ENCODE measurements at regions not wholly inside any gene's neighbourhood (a gene's known extent, or its start where the extent isn't known, plus 50 kb on each side); places are given as distances from the start of the nearest gene placed in this dataset.
"Not testable (repeated sequence)": the region's sequence is repeated elsewhere in the genome, so short reads cannot be mapped to it uniquely, and the experiment has no call there.

DNA sequence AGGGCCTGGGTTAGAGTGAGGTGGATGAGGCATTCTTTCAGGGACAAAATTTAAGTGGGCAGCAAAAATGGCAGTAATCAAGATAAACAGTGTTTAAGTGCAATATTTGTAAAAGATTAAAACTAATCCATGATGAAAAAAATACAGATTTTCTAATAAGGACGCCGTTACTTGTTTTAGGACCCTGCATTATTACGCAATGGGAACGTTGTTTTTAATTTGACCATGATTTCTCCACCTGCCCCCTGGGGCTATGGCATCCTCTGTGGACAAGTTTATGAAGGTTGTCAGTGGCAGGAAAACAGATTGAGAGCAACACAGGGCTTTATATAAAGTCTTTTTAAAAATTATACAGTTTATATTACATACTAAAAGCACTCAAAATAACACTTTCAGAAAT is 380.6 kb upstream of the PHF14 start:
- DNase-seq (ENCODE audit: low spot score): no peak

DNA sequence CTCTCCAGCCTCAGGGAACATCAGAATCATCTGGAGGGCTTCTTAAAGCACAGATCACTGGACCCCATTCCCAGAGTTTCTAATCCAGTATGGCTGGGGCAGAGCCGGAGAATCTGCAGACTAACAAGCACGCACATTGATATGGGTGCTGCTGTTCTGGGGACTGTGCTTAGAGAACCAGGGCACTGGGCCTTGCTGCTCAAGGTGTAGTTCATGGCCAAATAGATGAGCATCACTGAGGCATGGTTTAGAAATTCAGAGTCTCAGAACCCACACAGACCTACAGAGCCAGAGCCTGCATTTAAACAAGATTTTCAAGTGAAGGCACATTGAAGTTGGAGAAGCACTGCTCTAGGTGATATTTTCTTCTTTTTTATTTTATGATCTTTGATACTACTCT is 376.8 kb upstream of the PHF14 start:
- DNase-seq (ENCODE audit: low spot score): no peak

DNA sequence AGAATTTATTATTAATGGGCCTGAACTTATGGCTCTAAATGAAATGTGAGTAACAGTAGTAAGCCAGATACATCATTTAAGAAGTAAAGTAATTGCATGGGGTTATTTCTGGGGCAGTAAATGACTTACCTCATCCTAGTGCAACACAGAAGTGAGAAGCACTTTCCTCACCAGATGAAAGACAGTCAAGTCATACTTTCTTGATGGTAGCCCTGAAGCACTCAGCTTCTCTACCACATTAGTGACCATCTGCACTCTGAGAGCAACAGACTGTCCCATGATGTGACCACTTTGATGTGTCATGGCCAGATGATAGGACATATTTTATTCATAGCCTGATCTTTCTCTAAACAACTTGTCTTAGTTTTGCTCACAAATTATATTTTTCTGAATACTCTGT is 369.5 kb upstream of the PHF14 start:
- DNase-seq (ENCODE audit: low spot score): no peak

DNA sequence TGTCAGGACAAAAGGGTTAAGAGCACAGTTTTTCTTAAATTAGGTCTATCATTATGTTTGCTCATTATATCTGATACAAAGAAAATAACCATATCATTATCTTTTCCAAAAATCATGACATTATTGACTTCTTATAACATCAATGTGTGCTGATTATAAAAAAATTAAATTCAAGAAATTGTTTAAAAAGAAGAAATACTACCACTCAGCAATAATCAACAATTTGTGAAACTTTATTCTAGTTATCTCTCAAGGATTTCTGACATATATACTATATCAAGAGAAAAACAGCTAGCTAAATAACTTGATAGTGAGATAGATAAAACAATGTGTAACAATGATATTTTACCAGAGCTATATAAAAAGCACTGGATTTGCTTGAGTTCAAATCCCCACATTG is 360.7 kb upstream of the PHF14 start:
- DNase-seq (ENCODE audit: low spot score): no peak

DNA sequence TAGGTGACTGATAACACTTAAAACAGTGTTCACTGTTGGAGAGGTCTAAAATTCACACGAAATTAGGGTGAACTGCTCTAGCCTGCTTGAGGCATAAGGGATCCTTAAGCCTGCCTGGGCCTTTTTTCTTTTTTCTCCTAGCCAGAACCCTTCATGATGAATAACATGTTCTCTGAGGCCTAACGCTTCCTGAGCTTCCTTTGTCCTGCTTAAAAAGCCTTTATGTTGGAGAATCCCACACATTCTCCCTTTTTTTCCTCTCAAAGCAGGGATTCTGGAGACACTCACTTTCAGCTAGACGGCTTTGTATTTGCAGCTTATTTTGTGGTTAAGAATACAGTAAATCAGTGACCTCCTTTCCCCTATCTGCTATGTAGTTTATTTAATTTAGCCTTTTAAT is 354.7 kb upstream of the PHF14 start:
- no peak for DNase-seq (ENCODE audit: low spot score)

DNA sequence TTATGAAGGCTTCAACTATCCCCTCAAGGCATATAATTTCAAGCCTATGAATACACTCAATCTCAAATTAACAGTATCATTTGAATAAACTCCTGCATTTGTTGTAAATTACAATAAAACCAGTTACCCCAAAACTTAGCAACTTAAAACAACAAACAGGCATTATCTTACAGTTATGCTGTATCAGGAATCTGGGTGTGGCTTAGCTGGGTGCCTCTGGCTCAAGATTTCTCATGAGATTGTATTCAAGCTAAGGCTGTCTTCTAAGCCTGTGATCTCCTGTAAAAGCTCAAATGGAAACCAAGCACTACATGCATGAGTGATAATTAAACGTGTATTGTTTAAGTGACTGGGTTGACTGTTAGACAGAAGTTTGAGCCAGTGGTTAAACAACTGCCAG is 341.0 kb upstream of the PHF14 start:
- no peak for DNase-seq (ENCODE audit: low spot score)

DNA sequence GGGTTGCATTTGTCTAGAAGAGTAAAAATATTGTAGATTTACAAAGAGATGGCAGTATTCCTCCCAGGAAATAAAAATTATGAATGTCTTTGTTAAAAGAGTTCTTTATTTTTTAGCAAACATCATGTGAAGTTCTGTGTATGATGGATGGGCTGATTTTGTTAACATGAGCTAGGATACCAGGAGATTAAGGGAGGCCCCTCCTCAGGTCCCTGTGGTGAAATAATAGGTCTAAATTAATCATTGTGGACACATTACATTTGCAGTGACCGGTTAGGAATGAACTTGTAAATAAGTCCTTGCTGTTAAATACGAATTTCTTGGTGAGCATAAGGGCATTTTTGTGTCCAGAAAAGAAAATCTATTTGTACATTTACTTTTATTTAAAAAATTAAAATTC is 339.4 kb upstream of the PHF14 start:
- DNase-seq (ENCODE audit: low spot score): no peak

DNA sequence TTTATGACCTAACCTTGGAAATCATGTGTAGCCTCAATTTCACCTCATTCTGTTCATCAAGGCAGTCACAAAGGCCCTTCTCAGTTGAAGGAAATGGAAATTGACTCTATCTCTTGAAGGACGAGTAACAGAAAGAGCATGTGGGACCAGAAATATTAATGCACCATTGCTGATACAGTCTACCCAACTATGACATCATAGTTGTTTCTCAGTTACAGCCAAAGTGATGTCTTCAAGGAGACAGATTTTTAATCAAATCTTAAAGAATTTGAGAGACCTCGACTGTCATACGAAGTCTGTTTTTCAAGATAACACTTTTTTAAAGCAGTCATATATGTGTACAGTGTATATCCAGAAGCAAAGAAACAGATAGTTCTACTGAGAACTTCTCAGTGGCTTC is 335.7 kb upstream of the PHF14 start:
- no peak for DNase-seq (ENCODE audit: low spot score)

DNA sequence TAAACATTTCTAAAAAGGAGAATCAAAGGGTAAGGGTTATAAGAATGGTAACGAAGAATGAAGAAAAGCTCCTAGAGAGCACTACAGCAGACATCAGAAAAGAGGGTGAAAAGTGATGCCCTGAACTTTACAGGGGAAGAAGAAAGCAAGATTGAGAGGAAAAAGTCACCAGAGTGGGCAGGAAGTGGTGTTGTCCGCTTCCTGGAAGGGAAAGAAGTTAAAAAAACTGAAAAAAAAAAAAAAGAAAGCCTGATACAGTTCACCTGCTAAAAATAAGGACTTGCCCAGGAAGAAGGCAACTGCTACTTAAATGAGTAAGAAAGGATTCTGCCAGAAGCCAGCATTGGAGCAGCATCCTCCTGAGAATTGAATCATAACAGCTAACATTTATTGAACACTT is 330.1 kb upstream of the PHF14 start:
- DNase-seq (ENCODE audit: low spot score): no peak

DNA sequence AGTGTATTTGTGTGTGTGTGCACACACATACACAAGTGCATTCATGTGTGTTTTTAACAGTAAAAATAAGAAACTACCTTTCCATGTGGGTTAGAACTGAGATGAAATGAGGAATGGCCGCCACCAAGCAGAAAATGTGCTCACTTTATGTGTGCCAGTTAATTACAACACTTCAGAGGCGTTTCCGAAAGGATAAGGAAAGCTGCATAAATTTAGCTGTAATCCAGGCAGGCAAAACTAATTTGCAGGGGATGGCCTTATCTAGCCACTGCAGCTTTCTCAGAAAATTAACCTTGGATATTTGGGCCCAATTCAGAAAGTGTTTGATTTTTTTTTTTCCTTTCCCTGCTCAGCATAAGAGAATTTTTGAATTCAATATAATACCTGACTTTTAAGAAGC is 328.8 kb upstream of the PHF14 start:
- no peak for DNase-seq (ENCODE audit: low spot score)

DNA sequence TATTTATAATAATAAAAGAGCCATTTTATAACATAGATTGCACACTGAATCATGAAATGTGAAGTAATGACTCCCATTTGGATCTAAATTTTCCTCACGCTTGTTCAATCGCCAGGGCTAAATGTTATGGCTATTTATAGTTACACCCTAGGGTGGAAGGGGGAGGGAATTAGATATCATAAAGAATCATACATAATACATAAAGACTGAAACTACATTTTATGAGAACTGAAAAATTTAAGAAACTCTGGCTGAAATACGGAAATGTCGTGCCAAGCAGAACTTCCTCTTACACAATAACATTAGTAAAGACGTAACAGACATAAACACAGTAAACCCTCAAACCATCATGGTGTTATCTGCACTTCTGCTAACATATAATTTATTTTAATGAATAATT is 327.5 kb upstream of the PHF14 start:
- no peak for DNase-seq (ENCODE audit: low spot score)

DNA sequence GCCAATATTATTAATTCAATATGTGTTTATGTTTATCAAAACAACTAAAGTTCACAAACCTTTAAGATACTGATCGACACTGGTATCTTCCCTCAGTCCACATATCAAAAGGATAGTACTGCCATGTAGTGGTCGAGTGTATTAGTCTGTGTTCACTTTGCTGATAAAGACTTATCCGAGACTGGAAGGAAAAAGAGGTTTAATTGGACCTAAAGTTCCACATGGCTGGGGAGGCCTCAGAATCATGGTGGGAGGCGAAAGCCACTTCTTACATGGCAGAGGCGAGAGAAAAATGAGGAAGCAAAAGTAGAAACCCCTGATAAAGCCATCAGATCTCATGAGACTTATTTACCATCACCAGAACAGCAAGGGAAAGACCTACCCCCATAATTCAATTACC is 325.4 kb upstream of the PHF14 start:
- no peak for DNase-seq (ENCODE audit: low spot score)

DNA sequence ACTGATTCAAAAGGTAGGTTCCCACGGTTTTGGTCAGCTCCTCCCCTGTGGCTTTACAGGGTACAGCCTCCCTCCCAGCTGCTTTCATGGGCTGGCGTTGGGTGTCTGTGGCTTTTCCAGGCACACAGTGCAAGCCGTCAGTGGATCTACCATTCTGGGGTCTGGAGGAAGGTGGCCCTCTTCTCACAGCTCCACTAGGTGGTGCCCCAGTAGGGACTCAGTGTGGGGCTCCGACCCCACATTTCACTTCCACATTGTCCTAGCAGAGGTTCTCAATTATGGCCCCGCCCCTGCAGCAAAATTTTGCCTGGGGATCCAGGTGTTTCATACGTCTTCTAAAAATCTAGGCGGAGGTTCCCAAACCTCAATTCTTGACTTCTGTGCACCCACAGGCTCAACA is 324.6 kb upstream of the PHF14 start:
- not testable (repeated sequence) for DNase-seq (ENCODE audit: low spot score)

DNA sequence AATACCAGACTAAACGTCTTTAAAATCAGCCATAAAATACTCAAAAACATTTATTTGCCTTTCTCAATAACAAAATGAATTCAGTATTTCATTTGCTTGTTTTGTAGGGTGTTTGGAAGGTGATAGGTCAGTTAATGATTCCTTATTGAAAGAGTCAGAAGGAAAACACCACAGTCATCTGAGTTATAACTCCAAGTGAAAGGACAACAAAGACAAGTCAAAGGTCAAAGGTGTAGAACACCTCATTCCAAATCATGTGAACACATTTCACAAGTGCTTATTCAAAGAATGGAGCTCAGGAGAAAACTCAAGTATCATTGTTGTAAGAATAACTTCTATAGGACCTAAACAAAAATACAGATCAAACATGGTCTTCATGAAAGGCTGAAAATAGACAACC is 318.6 kb upstream of the PHF14 start:
- DNase-seq (ENCODE audit: low spot score): no peak

DNA sequence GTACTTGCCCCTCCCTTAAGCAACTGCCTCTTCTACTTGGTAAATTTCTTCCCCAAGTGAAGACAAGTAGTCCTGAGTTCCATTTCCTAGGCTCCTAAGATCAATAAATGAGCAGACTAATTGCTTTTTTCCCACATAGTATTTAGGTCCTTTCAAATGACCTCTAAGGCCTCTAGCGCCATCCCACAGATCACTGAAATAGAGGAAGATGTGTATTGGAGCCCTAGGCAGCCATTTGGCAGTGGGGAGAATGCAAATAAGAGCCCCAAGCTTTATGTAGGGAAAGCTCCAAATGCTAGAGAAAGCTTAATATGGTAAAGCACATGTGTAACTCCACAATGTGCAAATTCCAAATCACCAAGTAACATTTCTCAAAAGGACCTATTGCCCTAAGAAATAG is 316.5 kb upstream of the PHF14 start:
- DNase-seq (ENCODE audit: low spot score): no peak

DNA sequence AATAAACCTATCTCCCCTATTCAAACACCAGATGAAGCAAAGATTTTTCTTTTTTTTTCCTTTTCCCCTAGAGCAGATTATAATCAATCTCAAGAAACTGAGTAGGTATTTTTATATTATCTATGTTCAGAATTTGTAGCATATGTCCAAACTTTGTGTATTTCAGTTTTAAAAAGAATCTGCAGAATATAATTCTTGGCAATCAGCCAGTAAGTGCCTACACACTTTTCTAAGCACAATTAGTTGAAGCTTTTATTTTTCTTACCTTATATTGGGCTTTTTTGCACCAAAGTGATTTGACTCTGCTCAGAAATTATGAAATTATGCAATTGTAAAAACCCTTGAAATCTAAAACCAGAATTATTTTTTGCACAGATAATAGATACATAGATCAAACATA is 315.8 kb upstream of the PHF14 start:
- DNase-seq (ENCODE audit: low spot score): no peak

DNA sequence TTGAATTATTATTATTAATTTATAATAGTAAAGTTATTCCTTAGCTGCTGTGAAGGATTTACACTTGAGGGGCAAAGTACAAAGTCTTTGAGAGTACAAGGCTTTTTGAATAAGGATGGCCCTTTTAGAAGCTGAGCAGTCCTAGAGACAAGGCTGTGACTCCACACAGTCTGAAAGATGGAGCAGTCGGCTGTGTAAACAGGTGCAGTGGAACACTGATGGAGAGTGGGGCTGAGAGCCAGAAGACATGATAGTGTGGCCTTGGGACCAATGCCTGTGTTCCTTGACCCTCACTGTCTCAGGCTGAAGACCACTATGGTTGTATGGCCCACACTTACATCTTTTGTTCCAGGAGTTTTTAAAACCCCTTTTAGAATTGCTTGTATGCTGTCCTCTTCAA is 311.2 kb upstream of the PHF14 start:
- DNase-seq (ENCODE audit: low spot score): no peak

DNA sequence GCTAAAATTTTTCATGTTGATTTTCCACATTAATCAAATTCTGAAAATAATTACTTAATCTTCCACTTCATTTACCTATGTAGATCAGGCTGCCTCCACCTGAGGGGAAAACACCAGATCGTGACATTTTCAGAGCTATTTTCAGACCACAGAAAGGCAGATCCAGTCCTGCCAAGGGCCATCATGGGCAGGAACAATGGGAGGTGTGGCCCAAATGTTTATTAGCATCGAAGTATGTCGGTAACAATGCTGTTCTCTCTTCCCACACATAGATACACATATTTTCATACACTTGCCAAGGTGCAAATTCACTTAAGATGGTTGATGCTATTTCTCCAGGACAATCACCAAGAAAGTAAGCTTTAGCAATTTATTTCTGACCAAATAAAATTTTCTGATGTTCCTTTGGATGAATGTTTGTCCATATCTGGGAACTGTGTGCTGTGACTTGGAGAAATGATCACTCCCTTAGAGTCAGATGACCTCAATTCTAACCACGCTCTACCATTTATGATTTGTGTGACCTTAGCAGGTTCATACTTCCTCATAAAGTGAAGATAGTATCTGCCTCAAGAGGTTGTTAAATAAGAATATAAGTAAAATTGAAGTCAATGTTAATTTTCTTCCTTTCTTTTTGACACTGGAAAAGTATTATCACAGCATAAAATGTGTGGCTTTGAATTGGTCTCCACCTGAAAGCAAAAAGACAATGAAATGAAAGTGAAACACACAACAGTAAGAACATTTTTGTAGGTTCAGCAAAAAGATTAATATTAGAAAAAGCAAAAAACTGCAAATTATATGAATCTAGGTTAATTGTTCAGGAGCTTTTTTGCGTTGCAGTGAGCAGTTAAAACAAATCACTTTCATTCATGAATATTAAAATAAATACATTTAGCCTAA is 310.4 kb upstream of the PHF14 start:
- DNase-seq (ENCODE audit: low spot score): no peak

DNA sequence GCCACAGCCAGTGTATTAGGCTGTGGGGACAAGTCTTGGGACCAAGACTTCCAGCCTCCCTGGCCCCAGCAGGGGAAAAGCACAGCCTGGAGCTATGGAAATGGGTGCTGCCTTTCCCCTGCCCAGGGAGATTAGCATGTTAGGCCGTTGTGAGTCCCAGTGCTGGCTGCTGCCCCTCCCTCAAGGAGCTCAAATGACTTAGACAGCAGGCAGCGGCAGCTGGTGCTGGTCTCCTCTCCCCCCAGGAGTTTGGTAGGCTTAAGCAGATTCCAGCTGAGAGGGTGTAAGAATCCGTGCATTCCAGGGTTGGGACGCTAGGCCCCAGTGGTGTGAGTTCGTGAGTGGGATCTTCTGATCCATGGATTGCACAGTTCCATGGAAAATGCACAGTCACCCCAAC is 301.5 kb upstream of the PHF14 start:
- no peak for DNase-seq (ENCODE audit: low spot score)

DNA sequence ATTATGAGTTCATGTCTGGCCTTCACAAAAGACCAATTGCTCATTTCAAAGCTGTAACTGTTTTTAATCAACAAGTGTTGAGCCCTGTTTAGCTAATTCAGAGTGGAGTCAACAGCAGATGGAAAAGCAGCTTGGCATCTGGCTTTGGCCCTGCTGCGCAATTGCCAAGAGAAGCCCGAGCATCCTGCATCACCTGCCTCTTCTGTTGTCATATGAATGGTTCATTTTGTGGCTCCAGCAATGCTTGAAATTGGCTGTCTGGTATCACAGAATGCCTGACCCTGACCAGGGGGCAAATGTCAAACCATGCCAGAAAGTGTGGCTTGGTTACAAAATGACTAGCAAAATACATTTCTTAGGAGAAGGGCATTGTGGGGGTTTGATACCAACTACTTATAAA is 296.5 kb upstream of the PHF14 start:
- DNase-seq (ENCODE audit: low spot score): no peak

DNA sequence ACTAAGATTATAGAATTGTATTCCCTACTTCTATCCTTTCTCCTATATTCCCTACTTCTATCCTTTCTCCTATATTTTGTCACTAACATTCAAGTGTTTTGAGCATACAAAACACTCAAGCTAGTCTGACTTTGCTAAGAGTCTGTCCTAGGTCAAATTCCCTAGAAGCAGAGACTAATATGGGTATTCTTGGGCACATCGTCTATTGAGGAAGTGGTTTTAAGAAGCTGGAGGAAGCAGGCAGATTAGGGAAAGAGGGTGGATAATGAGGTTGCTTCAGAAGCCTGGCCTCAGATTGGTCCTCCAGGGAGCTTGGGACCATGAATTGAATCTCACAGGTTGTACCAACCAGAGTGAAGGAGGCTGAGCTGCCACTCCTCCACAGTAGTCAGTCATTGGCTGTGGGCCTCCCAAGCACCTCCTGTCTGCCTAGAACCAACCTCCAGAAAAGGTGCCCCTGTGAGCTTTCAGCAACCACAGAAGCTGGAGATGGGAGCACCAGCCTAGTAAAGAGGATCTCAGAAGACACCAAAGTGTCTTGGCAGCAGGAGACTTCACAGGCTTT is 295.9 kb upstream of the PHF14 start:
- no peak for DNase-seq (ENCODE audit: low spot score)

DNA sequence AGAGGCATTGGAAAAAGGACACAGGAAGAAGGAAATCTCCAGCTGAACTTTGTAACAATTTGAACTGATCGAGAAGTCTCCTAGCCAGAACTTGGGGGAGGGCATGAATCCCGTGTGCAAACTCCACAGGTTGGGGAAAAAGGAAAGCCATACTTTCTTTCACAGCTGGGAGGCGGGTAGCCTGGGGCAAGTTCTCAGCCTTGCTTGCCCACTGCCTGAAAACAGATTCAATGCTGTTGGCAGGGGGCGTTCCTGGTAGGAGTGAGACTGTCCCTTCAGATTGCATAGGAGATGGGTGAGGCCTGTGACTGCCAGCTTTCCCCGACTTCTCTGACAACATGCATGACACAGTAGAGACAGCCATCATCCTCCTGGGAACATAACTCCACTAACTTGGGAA is 289.1 kb upstream of the PHF14 start:
- DNase-seq (ENCODE audit: low spot score): no peak

DNA sequence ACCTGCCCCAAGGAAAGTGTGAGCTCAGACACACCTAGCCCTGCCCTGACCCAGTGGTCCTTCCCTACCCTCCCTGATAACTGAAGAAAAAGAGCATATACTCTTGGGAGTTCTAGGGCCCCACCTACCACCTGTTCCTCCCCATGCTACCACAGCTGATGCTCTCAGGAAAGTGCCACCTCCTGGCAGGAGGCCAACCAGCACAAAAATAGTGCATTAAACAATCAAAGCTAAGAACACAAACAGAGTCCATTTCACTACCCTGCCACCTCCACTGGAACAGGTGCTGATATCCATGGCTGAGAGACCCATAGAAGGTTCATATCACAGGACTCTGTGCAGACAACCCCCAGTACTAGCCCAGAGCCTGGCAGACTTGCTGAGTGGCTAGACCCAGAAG is 288.6 kb upstream of the PHF14 start:
- DNase-seq (ENCODE audit: low spot score): no peak

DNA sequence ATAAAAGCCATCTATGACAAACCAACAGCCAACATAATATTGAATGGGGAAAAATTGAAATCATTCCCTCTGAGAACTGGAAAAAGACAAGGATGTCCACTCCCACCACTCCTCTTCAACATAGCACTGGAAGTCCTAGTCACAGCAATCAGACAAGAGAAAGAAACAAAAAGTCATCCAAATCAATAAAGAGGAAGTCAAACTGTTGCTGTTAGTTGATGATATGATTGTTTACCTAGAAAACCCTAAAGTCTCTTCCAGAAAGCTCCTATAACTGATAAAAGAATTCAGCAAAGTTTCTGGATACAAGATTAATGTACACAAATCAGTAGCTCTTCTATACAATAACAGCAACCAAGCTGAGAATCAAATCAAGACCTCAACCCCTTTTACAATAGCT is 285.1 kb upstream of the PHF14 start:
- DNase-seq (ENCODE audit: low spot score): no peak

Data from AG20443 (cell line).